ENCODE measurements at regions not wholly inside any gene's neighbourhood (a gene's known extent, or its start where the extent isn't known, plus 50 kb on each side); places are given as distances from the start of the nearest gene placed in this dataset.
A peak's percentile ranks its signal among the peaks of the same experiment; 100 is the strongest.

DNA sequence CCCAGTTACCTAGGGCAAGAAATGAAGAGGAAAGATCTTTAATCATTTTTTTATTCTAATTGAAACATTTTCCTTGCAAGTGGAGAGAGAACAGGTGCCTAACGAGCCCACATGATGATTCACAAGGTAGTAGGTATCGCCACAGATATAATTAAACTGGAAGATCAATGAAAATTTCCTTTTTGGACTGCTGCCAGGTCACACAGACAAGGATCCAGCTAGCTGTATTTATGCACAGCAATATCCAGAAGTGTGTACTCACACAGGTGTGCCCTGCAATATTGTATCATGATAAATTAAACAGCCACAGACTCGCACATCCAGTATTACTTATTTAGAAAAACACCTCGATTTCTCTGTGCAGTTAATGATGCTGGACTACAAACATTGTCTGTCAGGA, 294.0 kb upstream of the SMARCA2 start:
- Histone ChIP-seq H3K9me3 (replicated peaks; ENCODE audit: control insufficient read depth, low read depth, low read length) (no peaks in the 10 kb centered on the region), H3K27ac (ENCODE audit: low read length) (no peak overlapping the region), H3K27me3 (ENCODE audit: control insufficient read depth, insufficient read depth, low read length) (no peaks in the 10 kb centered on the region), H3K4me1 (ENCODE audit: control insufficient read depth, insufficient read depth, low read length) (no peaks in the 10 kb centered on the region), H3K4me3 (ENCODE audit: low read length) (no peak overlapping the region), H3K36me3 (ENCODE audit: control insufficient read depth, insufficient read depth, low read length) (no peaks in the 10 kb centered on the region)
- 73% methylated on average over 3 of the region's 4 CpGs for WGBS (ENCODE audit: insufficient coverage)
- no peak for DNase-seq

DNA sequence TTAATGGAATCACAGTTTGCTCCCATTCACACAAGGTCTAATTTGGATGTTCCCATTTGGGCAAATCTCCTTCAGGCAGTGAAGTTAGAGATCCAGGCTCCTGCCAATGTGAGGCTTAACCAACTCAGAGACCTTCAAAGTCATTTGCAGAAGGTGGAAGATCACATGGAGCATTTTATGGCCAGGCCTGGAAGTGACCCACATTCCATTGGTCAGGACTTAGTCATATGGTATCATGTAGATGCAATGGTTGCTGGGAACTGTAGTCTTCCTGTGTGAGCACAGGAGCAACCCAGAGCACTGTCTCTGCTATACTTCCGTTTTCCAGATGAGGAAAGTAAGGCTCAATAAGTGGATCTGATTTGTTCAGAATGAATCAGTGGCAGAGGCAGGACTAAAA, 292.7 kb upstream of the SMARCA2 start:
- WGBS (ENCODE audit: insufficient coverage): no CpG with 5 or more reads among the region's 1 CpG

DNA sequence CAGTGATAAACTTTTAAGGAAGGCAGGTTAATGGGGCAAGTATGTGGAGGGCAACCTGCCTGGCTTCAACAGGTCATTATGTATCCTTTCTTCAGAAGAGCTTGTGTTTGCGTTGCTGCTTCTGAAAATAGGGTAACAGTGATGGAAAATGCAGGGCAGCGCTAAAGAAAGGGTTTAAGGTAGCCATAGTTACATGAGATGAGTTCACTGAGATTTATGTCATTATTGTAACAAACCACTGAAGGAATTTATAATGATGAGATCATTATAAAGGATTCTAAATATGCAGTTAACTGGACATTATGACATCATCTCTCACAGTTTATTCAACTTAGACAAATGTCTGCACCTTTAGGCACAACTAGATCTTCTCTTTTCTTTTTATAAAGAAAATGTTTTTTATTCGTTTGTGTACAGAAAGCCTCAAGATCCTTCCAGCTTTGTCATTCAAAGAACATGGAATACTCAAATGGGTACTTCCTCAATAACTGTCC, 291.6 kb upstream of the SMARCA2 start:
- WGBS (ENCODE audit: insufficient coverage): 71% methylated on average over 1 of the region's 3 CpGs
- Histone ChIP-seq H3K9me3 (replicated peaks; ENCODE audit: control insufficient read depth, low read depth, low read length) (no peaks in the 10 kb centered on the region), H3K4me1 (ENCODE audit: control insufficient read depth, insufficient read depth, low read length) (no peaks in the 10 kb centered on the region), H3K4me3 (ENCODE audit: low read length) (no peak overlapping the region), H3K27ac (ENCODE audit: low read length) (no peak overlapping the region), H3K36me3 (ENCODE audit: control insufficient read depth, insufficient read depth, low read length) (no peaks in the 10 kb centered on the region), H3K27me3 (ENCODE audit: control insufficient read depth, insufficient read depth, low read length) (no peaks in the 10 kb centered on the region)
- DNase-seq: no peak

More for the DNA sequence above, 292.7 kb upstream of the SMARCA2 start:
- no peak for DNase-seq
- no peaks in the 10 kb centered on the region for H3K36me3 ChIP-seq (ENCODE audit: control insufficient read depth, insufficient read depth, low read length)
- H3K4me3 ChIP-seq (ENCODE audit: low read length): no peak overlapping the region
- H3K9me3 ChIP-seq (replicated peaks; ENCODE audit: control insufficient read depth, low read depth, low read length): no peaks in the 10 kb centered on the region
- H3K27ac ChIP-seq (ENCODE audit: low read length): no peak overlapping the region
- no peaks in the 10 kb centered on the region for H3K4me1 ChIP-seq (ENCODE audit: control insufficient read depth, insufficient read depth, low read length)
- H3K27me3 ChIP-seq (ENCODE audit: control insufficient read depth, insufficient read depth, low read length): no peaks in the 10 kb centered on the region

DNA sequence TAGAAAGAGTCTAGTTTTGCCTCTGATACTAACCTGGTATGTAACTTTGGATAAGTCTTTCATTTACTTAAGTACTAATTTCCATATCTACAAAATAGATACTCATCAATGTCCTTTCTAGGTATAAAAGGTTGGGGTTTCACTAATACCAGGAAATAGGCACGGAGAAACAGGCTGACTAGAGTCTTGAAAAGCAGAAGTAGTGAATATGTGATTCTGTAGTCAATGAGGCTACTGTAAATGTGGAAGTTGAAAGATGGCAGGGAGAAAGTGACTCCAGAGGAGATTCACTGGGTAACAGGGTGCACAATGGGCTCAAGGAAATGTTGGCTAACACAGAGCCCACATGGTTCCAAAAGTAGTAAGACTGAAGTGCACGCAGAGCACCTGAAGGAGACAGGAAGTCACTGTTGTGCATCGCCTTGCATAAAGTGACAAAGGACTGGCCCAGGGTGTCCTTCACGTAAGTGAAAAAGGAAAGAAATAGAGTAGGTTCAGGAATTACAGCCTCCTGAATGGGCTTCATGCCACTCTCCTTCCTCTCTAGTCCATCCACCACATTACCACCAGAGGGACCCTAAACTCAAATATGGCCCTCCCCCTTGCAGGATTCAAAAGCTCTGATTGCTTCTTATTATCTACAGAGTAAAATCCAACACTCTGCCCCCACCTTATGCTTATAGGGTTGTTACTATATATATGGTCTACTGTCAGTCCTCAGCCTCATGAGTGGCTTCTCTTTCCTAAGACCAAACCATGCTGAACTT, 288.0 kb upstream of the SMARCA2 start:
- H3K27me3 ChIP-seq (ENCODE audit: control insufficient read depth, insufficient read depth, low read length): no peaks in the 10 kb centered on the region
- no peaks in the 10 kb centered on the region for H3K4me1 ChIP-seq (ENCODE audit: control insufficient read depth, insufficient read depth, low read length)
- DNase-seq: peak; percentile 18
- 88% methylated on average over 2 of the region's 4 CpGs for WGBS (ENCODE audit: insufficient coverage)
- no peaks in the 10 kb centered on the region for H3K36me3 ChIP-seq (ENCODE audit: control insufficient read depth, insufficient read depth, low read length)
- no peaks in the 10 kb centered on the region for H3K9me3 ChIP-seq (replicated peaks; ENCODE audit: control insufficient read depth, low read depth, low read length)
- no peak overlapping the region for H3K27ac ChIP-seq (ENCODE audit: low read length)
- H3K4me3 ChIP-seq (ENCODE audit: low read length): no peak overlapping the region

DNA sequence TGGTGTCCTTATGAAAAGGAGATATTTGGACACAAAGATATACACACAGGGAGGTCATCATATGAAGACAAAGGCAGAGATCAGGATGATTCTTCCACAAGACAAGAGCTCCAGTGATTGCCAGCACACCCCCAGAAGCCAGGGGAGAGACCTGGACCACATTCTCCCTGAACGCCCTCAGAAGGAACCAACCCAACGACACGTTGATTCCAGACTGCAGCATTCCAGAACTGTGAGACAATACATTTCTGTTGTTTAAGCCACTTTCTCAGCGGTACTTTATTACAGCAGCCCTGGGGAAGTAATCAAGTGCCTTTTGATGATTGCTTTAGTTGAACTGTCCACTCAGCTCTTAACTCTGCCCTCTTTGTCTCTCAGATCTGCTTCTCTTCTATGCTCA, 285.5 kb upstream of the SMARCA2 start:
- WGBS (ENCODE audit: insufficient coverage): 53% methylated on average over 2 of the region's 4 CpGs
- H3K36me3 ChIP-seq (ENCODE audit: control insufficient read depth, insufficient read depth, low read length): no peaks in the 10 kb centered on the region
- no peak overlapping the region for H3K27ac ChIP-seq (ENCODE audit: low read length)
- DNase-seq: peak; percentile 16
- no peaks in the 10 kb centered on the region for H3K9me3 ChIP-seq (replicated peaks; ENCODE audit: control insufficient read depth, low read depth, low read length)
- H3K4me1 ChIP-seq (ENCODE audit: control insufficient read depth, insufficient read depth, low read length): no peaks in the 10 kb centered on the region
- H3K27me3 ChIP-seq (ENCODE audit: control insufficient read depth, insufficient read depth, low read length): no peaks in the 10 kb centered on the region
- no peak overlapping the region for H3K4me3 ChIP-seq (ENCODE audit: low read length)

DNA sequence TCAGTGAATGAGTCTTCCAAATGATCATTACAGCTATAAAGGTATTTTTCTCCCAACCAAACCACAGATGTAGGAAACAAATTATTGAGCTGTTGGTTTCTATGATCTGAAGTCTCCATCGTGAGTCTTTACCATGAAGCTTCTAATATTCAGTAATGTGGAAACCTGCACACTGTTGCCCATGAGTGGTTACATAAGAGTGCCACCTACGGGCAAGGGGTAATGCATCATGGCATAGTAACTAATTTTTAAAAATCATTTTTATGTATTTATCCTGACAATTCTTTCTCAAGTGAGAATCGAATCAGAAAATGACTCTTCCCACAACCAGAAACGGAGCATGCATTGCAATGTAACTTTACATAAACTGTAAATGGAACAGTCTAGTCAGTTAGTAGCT, 282.5 kb upstream of the SMARCA2 start:
- no peak overlapping the region for H3K27ac ChIP-seq (ENCODE audit: low read length)
- DNase-seq: no peak
- no peak overlapping the region for H3K4me3 ChIP-seq (ENCODE audit: low read length)
- no peaks in the 10 kb centered on the region for H3K36me3 ChIP-seq (ENCODE audit: control insufficient read depth, insufficient read depth, low read length)
- H3K9me3 ChIP-seq (replicated peaks; ENCODE audit: control insufficient read depth, low read depth, low read length): no peaks in the 10 kb centered on the region
- no peaks in the 10 kb centered on the region for H3K27me3 ChIP-seq (ENCODE audit: control insufficient read depth, insufficient read depth, low read length)
- WGBS (ENCODE audit: insufficient coverage): no CpG with 5 or more reads among the region's 4 CpGs
- H3K4me1 ChIP-seq (ENCODE audit: control insufficient read depth, insufficient read depth, low read length): no peaks in the 10 kb centered on the region

DNA sequence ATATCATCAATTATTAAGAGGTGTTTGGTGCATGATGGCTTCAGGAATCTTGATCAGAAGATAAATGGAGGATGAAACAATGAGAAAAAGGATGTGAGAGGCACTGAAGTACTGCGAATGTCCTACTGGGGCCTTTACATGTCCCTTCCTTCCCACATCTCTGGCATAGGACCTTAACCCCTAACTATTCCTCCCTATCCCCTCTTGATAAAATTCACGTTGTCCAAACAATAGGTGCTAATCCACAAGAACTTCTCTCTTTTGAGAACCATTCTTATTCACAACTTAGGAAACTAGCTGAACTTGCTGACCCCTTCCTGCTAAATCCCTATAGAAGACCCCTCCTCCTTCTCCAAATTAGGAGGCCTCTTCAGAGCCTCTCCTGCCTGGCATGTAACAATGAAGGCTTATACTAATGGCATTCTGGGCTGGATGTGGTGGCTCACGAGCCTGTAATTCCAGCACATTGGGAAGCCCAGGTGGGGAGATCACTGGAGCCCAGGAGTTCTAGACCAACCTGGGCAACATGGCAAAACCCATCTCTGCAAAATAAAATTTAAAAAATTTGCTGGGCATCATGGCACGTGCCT, 276.5 kb upstream of the SMARCA2 start:
- Histone ChIP-seq H3K27ac (ENCODE audit: low read length) (no peak overlapping the region), H3K4me3 (ENCODE audit: low read length) (no peak overlapping the region), H3K9me3 (replicated peaks; ENCODE audit: control insufficient read depth, low read depth, low read length) (no peaks in the 10 kb centered on the region), H3K27me3 (ENCODE audit: control insufficient read depth, insufficient read depth, low read length) (no peaks in the 10 kb centered on the region), H3K4me1 (ENCODE audit: control insufficient read depth, insufficient read depth, low read length) (peaks cover 3% of the 10 kb centered on the region), H3K36me3 (ENCODE audit: control insufficient read depth, insufficient read depth, low read length) (no peaks in the 10 kb centered on the region)
- DNase-seq: no peak
- 50% methylated on average over 2 of the region's 4 CpGs for WGBS (ENCODE audit: insufficient coverage)

DNA sequence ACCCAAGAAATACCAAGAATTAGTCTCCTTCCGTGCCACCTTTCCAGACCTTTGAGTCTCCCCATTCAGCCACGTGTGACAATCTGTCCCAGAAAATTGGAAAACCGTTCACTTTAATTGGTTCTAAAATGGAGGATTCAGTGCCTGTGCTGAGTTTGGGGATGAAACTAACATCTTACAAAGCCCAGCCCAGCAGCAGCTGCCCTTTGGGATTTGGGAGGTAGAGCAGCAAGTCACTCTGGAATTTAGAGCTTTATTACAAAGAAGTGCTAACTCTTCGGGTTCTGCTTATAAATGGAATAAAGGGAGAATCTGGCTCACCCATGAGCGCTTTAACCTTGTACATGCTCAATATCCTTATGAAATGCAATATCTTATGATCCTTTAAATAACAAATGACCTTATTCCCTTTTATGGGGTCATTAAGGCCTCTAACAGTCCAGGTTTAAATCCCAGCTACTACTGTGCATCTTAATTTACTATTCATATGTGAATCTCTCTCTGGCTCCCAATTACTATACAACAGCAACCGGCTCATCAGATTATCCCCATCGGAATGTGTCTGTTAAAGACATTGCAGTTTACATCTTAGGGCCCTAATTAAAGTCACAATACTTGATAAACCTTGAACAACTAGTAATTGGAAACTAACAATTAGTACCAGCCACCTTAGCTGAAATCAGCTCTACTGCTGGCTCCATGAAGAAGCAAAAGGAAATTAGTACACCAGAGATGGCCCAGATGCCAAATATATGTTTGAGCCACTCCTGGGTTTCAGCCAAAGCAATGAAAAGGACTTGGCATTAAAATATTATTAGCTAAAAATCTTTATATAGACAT, 271.8 kb upstream of the SMARCA2 start:
- H3K27me3 ChIP-seq (ENCODE audit: control insufficient read depth, insufficient read depth, low read length): no peaks in the 10 kb centered on the region
- H3K27ac ChIP-seq (ENCODE audit: low read length): no peak overlapping the region
- no peaks in the 10 kb centered on the region for H3K9me3 ChIP-seq (replicated peaks; ENCODE audit: control insufficient read depth, low read depth, low read length)
- no peak for DNase-seq
- WGBS (ENCODE audit: insufficient coverage): 20% methylated on average over 1 of the region's 7 CpGs
- peaks cover 3% of the 10 kb centered on the region for H3K4me1 ChIP-seq (ENCODE audit: control insufficient read depth, insufficient read depth, low read length)
- no peaks in the 10 kb centered on the region for H3K36me3 ChIP-seq (ENCODE audit: control insufficient read depth, insufficient read depth, low read length)
- no peak overlapping the region for H3K4me3 ChIP-seq (ENCODE audit: low read length)

DNA sequence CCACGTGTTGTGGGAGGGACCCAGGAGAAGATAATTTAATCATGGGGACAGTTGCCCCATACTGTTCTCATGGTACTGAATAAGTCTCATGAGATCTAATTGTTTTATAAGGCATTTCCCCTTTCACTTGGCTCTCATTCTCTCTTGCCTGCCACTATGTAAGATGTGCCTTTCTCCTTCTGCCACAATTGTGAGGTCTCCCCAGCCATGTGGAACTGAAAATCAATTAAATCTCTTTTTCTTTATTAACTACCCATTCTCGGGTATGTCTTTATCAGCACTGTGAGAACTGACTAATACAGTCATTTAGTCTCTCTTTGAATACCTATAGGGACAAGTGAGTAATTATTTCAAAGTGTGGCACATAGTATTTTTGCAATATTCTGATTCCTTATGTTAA, 269.2 kb upstream of the SMARCA2 start:
- WGBS (ENCODE audit: insufficient coverage): no CpG with 5 or more reads among the region's 2 CpGs
- Histone ChIP-seq H3K4me3 (ENCODE audit: low read length) (no peak overlapping the region), H3K4me1 (ENCODE audit: control insufficient read depth, insufficient read depth, low read length) (peaks cover 3% of the 10 kb centered on the region), H3K27ac (ENCODE audit: low read length) (no peak overlapping the region), H3K36me3 (ENCODE audit: control insufficient read depth, insufficient read depth, low read length) (no peaks in the 10 kb centered on the region), H3K9me3 (replicated peaks; ENCODE audit: control insufficient read depth, low read depth, low read length) (no peaks in the 10 kb centered on the region), H3K27me3 (ENCODE audit: control insufficient read depth, insufficient read depth, low read length) (no peaks in the 10 kb centered on the region)
- DNase-seq: no peak

DNA sequence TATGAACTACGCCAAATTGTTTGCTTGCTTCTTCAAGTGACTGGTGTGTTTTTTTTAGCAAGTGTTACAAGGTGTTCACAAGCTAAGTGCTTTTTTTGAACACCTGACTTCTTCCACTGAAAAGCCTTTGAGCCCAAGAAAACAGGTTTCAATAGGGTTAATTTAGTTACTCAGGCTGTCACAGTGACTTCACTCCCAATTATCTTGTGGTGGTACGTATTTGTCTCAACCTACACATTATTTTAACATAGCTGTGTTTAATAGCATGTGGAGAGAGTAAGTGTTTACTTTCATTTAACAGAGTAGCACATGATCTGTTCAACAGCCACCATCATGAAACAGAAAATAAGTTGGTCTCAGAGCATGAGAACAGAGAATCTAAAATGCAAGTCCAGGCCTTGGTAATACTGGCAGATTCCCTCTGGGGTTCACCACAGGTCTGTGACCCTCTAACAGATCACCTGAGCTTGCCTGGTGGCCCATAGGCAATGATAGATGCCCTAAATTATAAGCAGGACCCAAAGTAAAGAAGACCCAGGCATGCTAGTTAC, 267.7 kb upstream of the SMARCA2 start:
- no peaks in the 10 kb centered on the region for H3K36me3 ChIP-seq (ENCODE audit: control insufficient read depth, insufficient read depth, low read length)
- H3K4me1 ChIP-seq (ENCODE audit: control insufficient read depth, insufficient read depth, low read length): peaks cover 3% of the 10 kb centered on the region
- no peak for DNase-seq
- no peak overlapping the region for H3K4me3 ChIP-seq (ENCODE audit: low read length)
- no peaks in the 10 kb centered on the region for H3K27me3 ChIP-seq (ENCODE audit: control insufficient read depth, insufficient read depth, low read length)
- no peak overlapping the region for H3K27ac ChIP-seq (ENCODE audit: low read length)
- no peaks in the 10 kb centered on the region for H3K9me3 ChIP-seq (replicated peaks; ENCODE audit: control insufficient read depth, low read depth, low read length)
- no CpG with 5 or more reads among the region's 2 CpGs for WGBS (ENCODE audit: insufficient coverage)
